GM12801 (cell line): ENCODE measurements at regions not wholly inside any gene's neighbourhood (a gene's known extent, or its start where the extent isn't known, plus 50 kb on each side); places are given as distances from the start of the nearest gene placed in this dataset.

Experiments
- TF ChIP-seq, protein P1 (sequence below): IDR thresholded peaks from one replicate; pipeline ENCODE4 v1.5.1; 2011; ENCODE audit warnings: control low read depth; ENCODE audit not compliant: insufficient read length; ENCODE audit errors: extremely low read depth

DNA sequence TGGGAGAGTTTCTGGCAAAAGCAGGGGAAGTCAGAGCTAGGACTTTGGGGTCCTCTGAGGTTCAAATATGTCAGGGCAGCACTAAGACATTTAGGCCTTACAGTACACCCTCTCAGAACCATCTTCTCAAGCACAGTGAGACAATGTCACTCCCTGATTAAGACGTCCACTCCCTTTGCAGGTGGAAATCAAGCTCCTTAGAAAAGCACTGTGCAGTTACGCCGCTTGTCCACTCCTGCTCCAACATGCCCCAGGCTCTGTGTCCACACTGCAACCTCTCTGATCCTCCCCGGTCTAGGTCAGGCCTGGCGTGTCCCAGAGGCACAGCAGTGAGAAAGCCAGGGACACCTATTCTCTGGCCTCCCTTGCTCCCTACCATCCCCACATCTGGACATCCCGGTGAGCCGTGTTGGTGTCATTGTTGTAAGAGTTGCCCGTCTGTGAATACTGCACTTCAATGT lies 528.6 kb upstream of the ID2 start:
- TF ChIP-seq, protein P1, sequence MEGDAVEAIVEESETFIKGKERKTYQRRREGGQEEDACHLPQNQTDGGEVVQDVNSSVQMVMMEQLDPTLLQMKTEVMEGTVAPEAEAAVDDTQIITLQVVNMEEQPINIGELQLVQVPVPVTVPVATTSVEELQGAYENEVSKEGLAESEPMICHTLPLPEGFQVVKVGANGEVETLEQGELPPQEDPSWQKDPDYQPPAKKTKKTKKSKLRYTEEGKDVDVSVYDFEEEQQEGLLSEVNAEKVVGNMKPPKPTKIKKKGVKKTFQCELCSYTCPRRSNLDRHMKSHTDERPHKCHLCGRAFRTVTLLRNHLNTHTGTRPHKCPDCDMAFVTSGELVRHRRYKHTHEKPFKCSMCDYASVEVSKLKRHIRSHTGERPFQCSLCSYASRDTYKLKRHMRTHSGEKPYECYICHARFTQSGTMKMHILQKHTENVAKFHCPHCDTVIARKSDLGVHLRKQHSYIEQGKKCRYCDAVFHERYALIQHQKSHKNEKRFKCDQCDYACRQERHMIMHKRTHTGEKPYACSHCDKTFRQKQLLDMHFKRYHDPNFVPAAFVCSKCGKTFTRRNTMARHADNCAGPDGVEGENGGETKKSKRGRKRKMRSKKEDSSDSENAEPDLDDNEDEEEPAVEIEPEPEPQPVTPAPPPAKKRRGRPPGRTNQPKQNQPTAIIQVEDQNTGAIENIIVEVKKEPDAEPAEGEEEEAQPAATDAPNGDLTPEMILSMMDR, result no peak

DNA sequence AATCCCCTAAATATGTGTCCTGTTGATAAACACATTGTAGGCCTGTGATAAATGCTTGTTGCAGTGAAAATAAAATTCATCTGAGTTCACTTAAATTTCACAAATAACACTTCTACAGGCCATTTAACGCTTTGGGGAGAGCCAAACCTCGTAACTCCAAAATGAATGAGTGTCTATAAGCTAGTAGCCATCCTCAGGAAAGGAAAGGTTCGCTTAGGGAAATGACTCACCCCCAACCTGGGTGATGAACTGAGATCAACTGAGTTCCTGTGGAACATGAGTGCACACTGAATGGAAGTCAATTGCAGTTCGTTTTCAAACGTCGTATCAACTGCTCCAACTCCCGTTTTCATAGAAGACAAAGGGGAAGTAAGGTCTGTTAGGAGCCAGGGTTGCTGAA lies 527.6 kb upstream of the ID2 start:
- TF ChIP-seq, protein P1, result no peak

DNA sequence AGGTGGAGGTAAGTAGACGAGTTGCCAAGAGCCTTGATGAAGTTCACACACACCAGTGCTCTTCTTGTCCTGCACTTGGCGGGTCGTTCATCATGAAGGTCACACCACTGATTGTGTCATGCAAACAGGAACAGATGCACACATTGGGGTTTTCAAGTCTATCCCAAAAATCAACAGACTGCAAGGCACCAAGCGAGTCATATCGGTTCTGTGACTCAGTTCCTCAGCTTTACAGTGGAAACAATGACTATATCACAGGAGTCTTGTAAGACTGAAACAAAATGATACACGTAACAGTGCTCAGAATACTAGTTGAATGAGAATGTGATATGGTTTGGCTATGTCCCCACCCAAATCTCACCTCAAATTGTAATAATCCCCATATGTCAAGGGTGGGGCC lies 526.9 kb upstream of the ID2 start:
- TF ChIP-seq, protein P1, result no peak

DNA sequence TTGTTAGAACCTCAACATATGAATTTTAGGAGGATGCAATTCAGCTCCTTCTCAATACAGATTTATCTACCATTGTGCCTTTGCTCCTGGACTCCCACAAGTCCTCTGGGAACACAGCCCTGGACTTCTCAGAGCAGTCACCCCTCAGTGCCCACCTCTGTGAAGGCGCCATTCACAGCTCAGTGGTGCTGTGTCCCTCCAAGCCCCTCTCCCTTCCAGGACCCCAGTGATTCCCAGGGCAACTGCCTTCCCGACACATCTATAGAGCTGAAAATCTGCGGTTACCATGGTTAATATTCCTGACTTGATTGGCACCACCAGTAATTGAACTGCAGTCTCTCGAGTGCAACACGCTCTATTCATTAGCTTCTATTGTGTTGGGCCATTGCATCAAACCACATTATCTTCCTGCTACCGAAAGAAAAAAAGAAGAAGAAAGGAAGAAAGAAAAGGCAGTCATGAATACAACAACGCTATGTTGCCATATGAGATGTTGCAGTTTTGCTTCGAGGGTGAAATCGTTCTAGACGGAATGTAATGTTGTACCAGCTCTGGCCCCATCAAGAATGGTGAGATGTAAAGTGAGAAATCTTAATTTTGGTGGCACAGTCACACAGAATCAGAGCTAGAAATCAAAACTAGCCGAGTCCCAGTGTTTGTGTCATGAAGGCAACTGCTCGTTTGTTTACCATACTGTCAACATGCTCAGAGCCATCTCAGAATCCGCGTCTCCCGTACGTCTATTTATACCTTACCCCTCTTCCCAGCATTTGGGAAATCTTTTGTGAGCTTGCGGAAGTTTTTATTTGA lies 524.0 kb upstream of the ID2 start:
- TF ChIP-seq, protein P1, result no peak

DNA sequence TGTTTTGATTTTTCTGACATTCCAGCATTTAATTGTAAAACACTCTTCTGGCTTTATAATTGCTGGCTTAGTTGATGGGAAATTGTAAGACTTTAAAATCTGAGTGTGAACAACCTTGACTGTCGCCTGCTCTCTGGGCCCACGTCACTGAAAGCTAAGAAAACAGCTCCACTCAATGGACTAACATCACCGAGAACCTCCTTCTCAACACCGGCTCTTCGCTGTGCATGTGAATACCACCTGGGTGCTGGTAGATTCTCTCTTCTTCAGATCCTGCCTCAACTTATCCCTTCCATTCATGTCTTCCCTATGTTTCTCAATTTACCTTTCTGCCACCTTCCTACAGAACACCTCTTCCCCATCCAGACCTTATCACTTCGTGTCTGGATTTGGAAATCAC lies 523.1 kb upstream of the ID2 start:
- TF ChIP-seq, protein P1, result no peak

DNA sequence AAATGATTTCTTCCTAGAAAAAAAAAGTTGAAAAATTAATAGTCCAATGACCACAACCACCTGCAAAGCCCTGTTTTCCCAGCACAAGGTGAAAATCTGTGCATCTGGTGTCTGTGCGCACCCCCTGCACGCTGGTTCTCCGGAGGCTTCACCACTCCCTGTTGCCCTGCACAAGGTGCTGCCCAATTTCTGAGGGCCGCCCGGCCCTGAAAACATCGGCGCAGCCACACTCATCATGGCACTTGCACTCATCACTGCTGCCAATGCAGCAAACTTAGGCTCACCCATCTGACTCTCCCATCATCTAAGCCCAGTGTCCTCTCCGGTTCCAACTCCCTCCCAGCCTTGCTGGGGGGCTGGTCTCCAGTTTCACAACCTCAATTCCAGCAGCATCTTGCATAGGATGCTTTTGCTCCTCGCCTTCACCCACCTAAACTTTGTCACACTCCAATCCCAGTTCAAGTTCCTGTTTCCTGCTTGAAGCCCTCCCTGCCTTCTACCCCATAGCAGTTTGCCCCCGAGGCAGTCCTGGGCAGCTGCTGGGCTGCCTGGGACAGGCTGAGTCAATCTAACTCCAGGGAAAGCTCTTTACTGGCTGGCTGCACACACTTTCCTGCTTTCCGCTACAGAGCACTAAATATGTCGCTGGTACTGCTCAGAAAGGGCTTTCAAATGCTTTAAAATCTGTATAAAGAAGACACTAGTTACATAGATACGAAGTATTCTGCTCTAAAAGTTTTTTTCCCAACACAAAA lies 522.5 kb upstream of the ID2 start:
- TF ChIP-seq, protein P1, result no peak

DNA sequence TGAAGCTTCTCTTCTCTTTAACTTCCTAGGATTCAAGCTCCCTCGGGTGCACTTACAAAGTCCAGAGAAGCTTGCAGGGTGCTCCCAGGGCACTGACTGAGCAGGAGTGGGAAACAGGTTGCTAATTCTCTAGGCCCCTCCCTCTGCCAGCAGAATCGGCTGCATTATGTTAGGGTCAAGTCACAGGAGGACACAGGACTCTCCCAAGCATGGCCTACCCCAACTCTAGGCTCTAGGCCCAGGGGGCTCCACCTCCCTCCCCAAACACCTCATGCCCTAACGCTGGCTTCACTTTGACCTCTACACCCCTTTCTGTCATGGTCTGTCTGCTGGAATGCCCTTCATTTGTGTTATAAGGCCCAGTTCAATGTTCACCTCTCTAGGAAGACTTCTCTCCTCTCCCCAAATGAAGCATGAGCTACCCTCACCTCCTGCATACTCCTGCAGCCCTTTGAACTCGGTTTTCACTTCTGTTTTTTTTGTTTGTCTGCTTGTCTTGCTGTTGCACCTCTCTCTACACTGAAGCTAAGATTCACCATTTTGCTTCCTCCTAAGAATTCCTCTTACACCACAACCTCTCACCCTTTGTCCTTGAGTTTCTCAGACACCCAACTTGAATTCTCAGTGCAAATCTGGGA lies 521.8 kb upstream of the ID2 start:
- TF ChIP-seq, protein P1, result no peak
